ENCODE measurements at regions not wholly inside any gene's neighbourhood (a gene's known extent, or its start where the extent isn't known, plus 50 kb on each side); places are given as distances from the start of the nearest gene placed in this dataset.
"Not testable (repeated sequence)": the region's sequence is repeated elsewhere in the genome, so short reads cannot be mapped to it uniquely, and the experiment has no call there.

GRCh38 chr21:6072691-6073090, 4448.7 kb upstream of the TPTE start:
- FAIRE-seq; H3K56ac ChIP-seq (replicated peaks; ENCODE audit: insufficient read length, low read depth, low read length); H4K20me1 ChIP-seq (replicated peaks in 1 of 2; ENCODE audit: control insufficient read depth in 1 of 2, insufficient read depth in 2 of 2, low read length in 2 of 2); H3K23ac ChIP-seq (ENCODE audit: insufficient read length); H4K5ac ChIP-seq (ENCODE audit: insufficient read length, low read depth, low read length); DNase-seq (ENCODE audit: low read depth in 1 of 2, low spot score in 2 of 2); H3K79me1 ChIP-seq (ENCODE audit: low read depth, low read length); H3K9me3 ChIP-seq (ENCODE audit: insufficient read depth in 2 of 2, low read depth in 1 of 2, low read length in 1 of 2); CTCF ChIA-PET (ENCODE audit: partially characterized antibody); H2BK120ac ChIP-seq (replicated peaks; ENCODE audit: low read depth, low read length); H3K18ac ChIP-seq (ENCODE audit: extremely low read depth, low read length); H3K27me3 ChIP-seq (replicated peaks in 1 of 4; ENCODE audit: control insufficient read depth in 3 of 4, extremely low read depth in 1 of 4, insufficient read depth in 3 of 4, low read length in 3 of 4); H3K27ac ChIP-seq (ENCODE audit: low read depth, low read length); H3K14ac ChIP-seq (ENCODE audit: insufficient read length); H3K4ac ChIP-seq (replicated peaks; ENCODE audit: insufficient read length, low read depth, low read length); H3K4me2 ChIP-seq (ENCODE audit: insufficient read depth in 1 of 2, low read depth in 2 of 2, low read length in 2 of 2); H3K4me3 ChIP-seq (ENCODE audit: extremely low read depth in 1 of 4, insufficient read depth in 2 of 4, low read depth in 3 of 4, low read length in 4 of 4); H3K4me1 ChIP-seq (replicated peaks in 1 of 4; ENCODE audit: control insufficient read depth in 3 of 4, insufficient read depth in 4 of 4, low read length in 3 of 4); H3K79me2 ChIP-seq (ENCODE audit: control insufficient read depth in 1 of 2, insufficient read depth in 2 of 2, low read length in 2 of 2); H3K36me3 ChIP-seq (ENCODE audit: control insufficient read depth in 2 of 4, insufficient read depth in 4 of 4, low read length in 3 of 4); H4K8ac ChIP-seq (ENCODE audit: extremely low read depth, insufficient read depth, low read length); H4K91ac ChIP-seq (replicated peaks; ENCODE audit: insufficient read length, low read length); H3K23me2 ChIP-seq (ENCODE audit: low read depth, low read length); POLR2A ChIA-PET (ENCODE audit: partially characterized antibody); H2AFZ ChIP-seq (ENCODE audit: low read length); H2BK15ac ChIP-seq (ENCODE audit: low read length); H2BK12ac ChIP-seq (ENCODE audit: low read depth, low read length); H3K9ac ChIP-seq (replicated peaks in 1 of 4; ENCODE audit: extremely low read depth in 1 of 4, low read depth in 3 of 4, low read length in 3 of 4); H2BK20ac ChIP-seq (ENCODE audit: low read length); H2AK5ac ChIP-seq (ENCODE audit: low read depth, low read length); H2BK5ac ChIP-seq (ENCODE audit: low read depth, low read length): not testable (repeated sequence)
- no CpG with 5 or more reads among the region's 5 CpGs for whole genome bisulfite sequencing, 2 experiments (ENCODE audit: extremely low coverage in 1 of 2, insufficient coverage in 1 of 2, insufficient read length in 1 of 2, insufficient replicate concordance in 2 of 2, low coverage in 1 of 2, low lambda C conversion rate in 2 of 2, missing lambda C conversion rate in 1 of 2)

GRCh38 chr21:6073993-6074705, 4447.2 kb upstream of the TPTE start:
- H3K9me3 ChIP-seq (ENCODE audit: insufficient read depth in 2 of 2, low read depth in 1 of 2, low read length in 1 of 2); H3K23ac ChIP-seq (ENCODE audit: insufficient read length); H3K4me3 ChIP-seq (ENCODE audit: extremely low read depth in 1 of 4, insufficient read depth in 2 of 4, low read depth in 3 of 4, low read length in 4 of 4); H3K27me3 ChIP-seq (replicated peaks in 1 of 4; ENCODE audit: control insufficient read depth in 3 of 4, extremely low read depth in 1 of 4, insufficient read depth in 3 of 4, low read length in 3 of 4); H3K4me1 ChIP-seq (replicated peaks in 1 of 4; ENCODE audit: control insufficient read depth in 3 of 4, insufficient read depth in 4 of 4, low read length in 3 of 4); H4K20me1 ChIP-seq (replicated peaks in 1 of 2; ENCODE audit: control insufficient read depth in 1 of 2, insufficient read depth in 2 of 2, low read length in 2 of 2); H3K18ac ChIP-seq (ENCODE audit: extremely low read depth, low read length); H2BK5ac ChIP-seq (ENCODE audit: low read depth, low read length); H3K9ac ChIP-seq (replicated peaks in 1 of 4; ENCODE audit: extremely low read depth in 1 of 4, low read depth in 3 of 4, low read length in 3 of 4); H3K79me2 ChIP-seq (ENCODE audit: control insufficient read depth in 1 of 2, insufficient read depth in 2 of 2, low read length in 2 of 2); H2BK20ac ChIP-seq (ENCODE audit: low read length); DNase-seq (ENCODE audit: low read depth in 1 of 2, low spot score in 2 of 2); H3K79me1 ChIP-seq (ENCODE audit: low read depth, low read length); H4K5ac ChIP-seq (ENCODE audit: insufficient read length, low read depth, low read length); H2BK120ac ChIP-seq (replicated peaks; ENCODE audit: low read depth, low read length); H3K14ac ChIP-seq (ENCODE audit: insufficient read length); H3K4ac ChIP-seq (replicated peaks; ENCODE audit: insufficient read length, low read depth, low read length); H3K4me2 ChIP-seq (ENCODE audit: insufficient read depth in 1 of 2, low read depth in 2 of 2, low read length in 2 of 2); H2BK12ac ChIP-seq (ENCODE audit: low read depth, low read length); H3K36me3 ChIP-seq (ENCODE audit: control insufficient read depth in 2 of 4, insufficient read depth in 4 of 4, low read length in 3 of 4); H3K56ac ChIP-seq (replicated peaks; ENCODE audit: insufficient read length, low read depth, low read length); H2AFZ ChIP-seq (ENCODE audit: low read length); H4K8ac ChIP-seq (ENCODE audit: extremely low read depth, insufficient read depth, low read length); CTCF ChIA-PET (ENCODE audit: partially characterized antibody); H2BK15ac ChIP-seq (ENCODE audit: low read length); H3K27ac ChIP-seq (ENCODE audit: low read depth, low read length); POLR2A ChIA-PET (ENCODE audit: partially characterized antibody); H4K91ac ChIP-seq (replicated peaks; ENCODE audit: insufficient read length, low read length); FAIRE-seq; H2AK5ac ChIP-seq (ENCODE audit: low read depth, low read length); H3K23me2 ChIP-seq (ENCODE audit: low read depth, low read length): not testable (repeated sequence)
- WGBS, 2 experiments (ENCODE audit: extremely low coverage in 1 of 2, insufficient coverage in 1 of 2, insufficient read length in 1 of 2, insufficient replicate concordance in 2 of 2, low coverage in 1 of 2, low lambda C conversion rate in 2 of 2, missing lambda C conversion rate in 1 of 2): no CpG with 5 or more reads among the region's 19 CpGs

Data from H1 (cell line).